ENCODE measurements at regions not wholly inside any gene's neighbourhood (a gene's known extent, or its start where the extent isn't known, plus 50 kb on each side); places are given as distances from the start of the nearest gene placed in this dataset.

- Histone ChIP-seq H3K27ac (no peak overlapping the region), H3K4me1 (ENCODE audit: control insufficient read depth in 1 of 2, low read depth in 2 of 2) (no peaks in the 10 kb centered on the region), H3K27me3 (replicated peaks; ENCODE audit: insufficient read depth) (no peaks in the 10 kb centered on the region), H3K36me3 (no peaks in the 10 kb centered on the region), H3K9me3 (no peaks in the 10 kb centered on the region), H3K4me3 (no peak overlapping the region)
- no peak for ATAC-seq (ENCODE audit: insufficient number of reproducible peaks, low FRiP score, low read depth)
- no peak for DNase-seq (ENCODE audit: low spot score)
- TF ChIP-seq, protein P1, sequence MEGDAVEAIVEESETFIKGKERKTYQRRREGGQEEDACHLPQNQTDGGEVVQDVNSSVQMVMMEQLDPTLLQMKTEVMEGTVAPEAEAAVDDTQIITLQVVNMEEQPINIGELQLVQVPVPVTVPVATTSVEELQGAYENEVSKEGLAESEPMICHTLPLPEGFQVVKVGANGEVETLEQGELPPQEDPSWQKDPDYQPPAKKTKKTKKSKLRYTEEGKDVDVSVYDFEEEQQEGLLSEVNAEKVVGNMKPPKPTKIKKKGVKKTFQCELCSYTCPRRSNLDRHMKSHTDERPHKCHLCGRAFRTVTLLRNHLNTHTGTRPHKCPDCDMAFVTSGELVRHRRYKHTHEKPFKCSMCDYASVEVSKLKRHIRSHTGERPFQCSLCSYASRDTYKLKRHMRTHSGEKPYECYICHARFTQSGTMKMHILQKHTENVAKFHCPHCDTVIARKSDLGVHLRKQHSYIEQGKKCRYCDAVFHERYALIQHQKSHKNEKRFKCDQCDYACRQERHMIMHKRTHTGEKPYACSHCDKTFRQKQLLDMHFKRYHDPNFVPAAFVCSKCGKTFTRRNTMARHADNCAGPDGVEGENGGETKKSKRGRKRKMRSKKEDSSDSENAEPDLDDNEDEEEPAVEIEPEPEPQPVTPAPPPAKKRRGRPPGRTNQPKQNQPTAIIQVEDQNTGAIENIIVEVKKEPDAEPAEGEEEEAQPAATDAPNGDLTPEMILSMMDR (IDR thresholded peaks at IDR 0.05): no peak
Measured at GRCh38 chr18:37671530-37671929, 105.9 kb upstream of the CELF4 start.

DNA sequence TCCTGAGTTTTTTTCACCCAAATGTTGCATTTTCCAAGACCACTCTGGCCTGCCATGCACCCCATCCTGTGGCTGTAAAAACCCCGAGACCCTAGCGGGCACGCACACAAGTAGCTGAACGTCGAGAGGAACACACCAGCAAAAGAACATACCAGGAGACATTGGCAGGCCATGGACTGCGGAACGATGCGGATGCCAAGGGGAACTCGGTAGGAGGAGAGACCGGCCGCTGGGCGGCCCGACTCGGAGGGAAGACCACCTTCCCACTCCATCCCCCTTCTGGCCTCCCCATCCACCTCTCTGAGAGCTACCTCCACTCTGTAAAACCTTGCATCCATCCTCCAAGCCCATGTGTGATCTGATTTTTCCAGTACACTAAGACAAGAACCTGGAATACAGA, 105.5 kb upstream of the CELF4 start:
- ATAC-seq (ENCODE audit: insufficient number of reproducible peaks, low FRiP score, low read depth): no peak
- TF ChIP-seq, protein P1 (IDR thresholded peaks at IDR 0.05): no peak

GRCh38 chr18:37669991-37670534, 104.5 kb upstream of the CELF4 start:
- H3K9me3 ChIP-seq: no peaks in the 10 kb centered on the region
- no peak for DNase-seq (ENCODE audit: low spot score)

More for the DNA sequence above, 105.5 kb upstream of the CELF4 start:
- no peak overlapping the region for H3K27ac ChIP-seq
- H3K9me3 ChIP-seq: no peaks in the 10 kb centered on the region
- no peaks in the 10 kb centered on the region for H3K27me3 ChIP-seq (replicated peaks; ENCODE audit: insufficient read depth)
- no peaks in the 10 kb centered on the region for H3K4me1 ChIP-seq (ENCODE audit: control insufficient read depth in 1 of 2, low read depth in 2 of 2)
- H3K4me3 ChIP-seq: no peak overlapping the region
- DNase-seq (ENCODE audit: low spot score): no peak
- H3K36me3 ChIP-seq: no peaks in the 10 kb centered on the region

DNA sequence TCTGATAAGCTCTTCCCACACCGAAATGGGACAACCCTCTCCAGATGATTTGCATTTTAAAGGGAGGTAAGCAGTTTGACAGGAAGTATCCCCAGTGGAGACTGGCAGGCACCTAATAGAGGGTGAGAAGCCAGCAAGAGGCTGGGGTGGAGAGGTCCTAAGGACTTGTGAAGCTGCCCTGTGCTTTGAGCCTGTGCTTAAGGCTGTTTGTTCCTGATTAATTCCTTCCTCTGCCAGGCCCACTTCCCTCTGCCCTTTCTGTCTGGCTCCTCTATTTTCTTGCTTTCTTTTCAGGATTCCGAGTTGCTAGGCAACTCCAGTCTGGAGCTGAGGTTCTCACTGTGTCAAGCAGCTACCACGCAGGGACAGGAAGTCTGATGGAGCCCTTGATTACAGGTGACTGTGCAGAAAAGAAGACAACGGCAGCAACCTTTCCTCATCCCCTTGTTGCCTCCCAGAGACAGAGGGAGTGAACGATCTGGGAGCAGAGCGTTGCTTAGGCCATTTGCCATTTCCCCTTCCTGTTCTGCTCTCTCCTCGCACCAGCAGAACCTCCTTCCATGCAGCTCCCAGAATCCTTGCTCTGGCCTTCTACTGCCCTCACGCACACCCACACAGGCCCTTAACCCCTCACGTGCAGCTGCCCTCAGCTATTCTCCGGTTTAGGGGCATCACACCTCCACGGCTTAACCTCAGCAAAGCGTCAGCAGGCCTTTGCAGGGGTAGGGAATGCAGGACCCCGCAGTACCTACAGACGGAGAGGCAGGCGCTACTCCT, 103.6 kb upstream of the CELF4 start:
- DNase-seq (ENCODE audit: low spot score): no peak
- ATAC-seq (ENCODE audit: insufficient number of reproducible peaks, low FRiP score, low read depth): no peak
- TF ChIP-seq, protein P1 (IDR thresholded peaks at IDR 0.05): no peak

More at GRCh38 chr18:37669991-37670534, 104.5 kb upstream of the CELF4 start:
- Histone ChIP-seq H3K36me3 (no peaks in the 10 kb centered on the region), H3K27me3 (replicated peaks; ENCODE audit: insufficient read depth) (no peaks in the 10 kb centered on the region), H3K4me3 (no peak overlapping the region), H3K4me1 (ENCODE audit: control insufficient read depth in 1 of 2, low read depth in 2 of 2) (no peaks in the 10 kb centered on the region), H3K27ac (no peak overlapping the region)
- TF ChIP-seq, protein P1 (IDR thresholded peaks at IDR 0.05): no peak
- ATAC-seq (ENCODE audit: insufficient number of reproducible peaks, low FRiP score, low read depth): no peak

GRCh38 chr18:37667836-37668235, 102.2 kb upstream of the CELF4 start:
- Histone ChIP-seq H3K9me3 (no peaks in the 10 kb centered on the region), H3K4me3 (no peak overlapping the region), H3K27ac (no peak overlapping the region), H3K4me1 (ENCODE audit: control insufficient read depth in 1 of 2, low read depth in 2 of 2) (no peaks in the 10 kb centered on the region), H3K36me3 (no peaks in the 10 kb centered on the region), H3K27me3 (replicated peaks; ENCODE audit: insufficient read depth) (no peaks in the 10 kb centered on the region)
- ATAC-seq (ENCODE audit: insufficient number of reproducible peaks, low FRiP score, low read depth): no peak
- TF ChIP-seq, protein P1 (IDR thresholded peaks at IDR 0.05): no peak
- no peak for DNase-seq (ENCODE audit: low spot score)

More for the DNA sequence above, 103.6 kb upstream of the CELF4 start:
- H3K36me3 ChIP-seq: no peaks in the 10 kb centered on the region
- H3K4me1 ChIP-seq (ENCODE audit: control insufficient read depth in 1 of 2, low read depth in 2 of 2): no peaks in the 10 kb centered on the region
- H3K27me3 ChIP-seq (replicated peaks; ENCODE audit: insufficient read depth): no peaks in the 10 kb centered on the region
- no peaks in the 10 kb centered on the region for H3K9me3 ChIP-seq
- H3K4me3 ChIP-seq: no peak overlapping the region
- no peak overlapping the region for H3K27ac ChIP-seq
